Endodermal cell (in vitro differentiated cells): ENCODE measurements at regions not wholly inside any gene's neighbourhood (a gene's known extent, or its start where the extent isn't known, plus 50 kb on each side); places are given as distances from the start of the nearest gene placed in this dataset.
"Not testable (repeated sequence)": the region's sequence is repeated elsewhere in the genome, so short reads cannot be mapped to it uniquely, and the experiment has no call there.

ENCODE experiments used
- DNase-seq: peaks from one replicate; pipeline ENCODE4 v3.0.0-alpha.2; 2017
- H3K27ac ChIP-seq: 2 replicates; pipeline ENCODE4 v1.5.1; 2013; ENCODE audit warnings: mild to moderate bottlenecking, low read depth, low read length, moderate library complexity
- H3K27me3 ChIP-seq: 2 replicates; pipeline ENCODE4 v1.6.1; 2013; ENCODE audit warnings: mild to moderate bottlenecking, low read length, moderate library complexity; ENCODE audit not compliant: insufficient read depth, control insufficient read depth, poor library complexity, severe bottlenecking
- H3K36me3 ChIP-seq: 2 replicates; pipeline ENCODE4 v1.7.0; 2013; ENCODE audit warnings: mild to moderate bottlenecking, low read length, moderate library complexity; ENCODE audit not compliant: control insufficient read depth, insufficient read depth
- H3K4me1 ChIP-seq: one replicate; pipeline ENCODE4 v1.7.0; 2013; ENCODE audit warnings: low read length; ENCODE audit not compliant: control insufficient read depth, insufficient read depth
- H3K4me3 ChIP-seq: 2 replicates; pipeline ENCODE4 v1.5.1; 2013; ENCODE audit warnings: mild to moderate bottlenecking, low read length, moderate library complexity
- H3K9ac ChIP-seq: 2 replicates; pipeline ENCODE4 v1.6.1; 2013; ENCODE audit warnings: mild to moderate bottlenecking, low read length, moderate library complexity; ENCODE audit not compliant: poor library complexity, severe bottlenecking; ENCODE audit errors: extremely low read depth
- H3K9me3 ChIP-seq: 2 replicates; pipeline ENCODE4 v1.6.1; 2013; ENCODE audit warnings: mild to moderate bottlenecking, low read length, moderate library complexity; ENCODE audit not compliant: control insufficient read depth
- H3K27ac Mint-ChIP-seq: 2 replicates; pipeline ENCODE4 v1.8.0; 2020; ENCODE audit warnings: mixed read lengths
- H3K27me3 Mint-ChIP-seq: 2 replicates; pipeline ENCODE4 v1.8.0; 2021; ENCODE audit warnings: mild to moderate bottlenecking, mixed read lengths; ENCODE audit not compliant: insufficient read depth
- H3K36me3 Mint-ChIP-seq: 2 replicates; pipeline ENCODE4 v1.8.0; 2020; ENCODE audit warnings: low read depth, mixed read lengths
- H3K4me1 Mint-ChIP-seq: 2 replicates; pipeline ENCODE4 v1.8.0; 2020; ENCODE audit warnings: mixed read lengths
- H3K4me3 Mint-ChIP-seq: 2 replicates; pipeline ENCODE4 v1.8.0; 2020; ENCODE audit warnings: mild to moderate bottlenecking, moderate library complexity, mixed read lengths
- H3K9me3 Mint-ChIP-seq: 2 replicates; pipeline ENCODE4 v1.8.0; 2020; ENCODE audit warnings: mild to moderate bottlenecking, mixed read lengths
- WGBS, 2 experiments: methylation state at CpG; one replicate each; pipeline versions ENCODE4 v1.1.5 to v1.1.7; 2013; ENCODE audit warnings: missing lambda C conversion rate in 2 of 2, mixed read lengths in 1 of 2; ENCODE audit not compliant: insufficient coverage in 1 of 2, insufficient read length in 1 of 2; 5-methylcytosine and 5-hydroxymethylcytosine counted together
- TF ChIP-seq, protein P1 (sequence below): fragments of 200-600 bp; sonication (generic); conservative IDR thresholded peaks from 2 replicates; pipeline ENCODE4 v1.5.0; 2021; ENCODE audit warnings: antibody characterized with exemption, mild to moderate bottlenecking

DNA sequence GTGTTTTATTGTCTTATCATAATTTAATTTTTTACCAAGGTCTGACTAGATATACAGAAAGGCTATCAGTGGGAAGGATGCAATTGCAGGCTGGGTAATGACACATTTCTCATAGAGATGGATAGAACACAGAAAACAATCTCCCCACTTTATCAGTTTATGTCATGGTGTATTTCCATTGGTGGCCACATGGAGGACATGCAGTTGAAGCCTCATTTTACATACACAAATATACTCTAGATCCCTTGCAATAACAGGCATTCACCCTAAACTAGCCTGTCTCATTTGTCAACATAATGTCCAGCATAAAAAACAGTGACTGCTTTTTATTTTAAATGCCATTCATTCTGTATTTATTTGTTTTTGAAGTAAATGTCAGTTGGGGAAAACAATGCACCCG is 526.3 kb downstream of the GABRG2 start:
- H3K27ac ChIP-seq: no peak overlapping the region
- H3K36me3 ChIP-seq: no peaks in the 10 kb centered on the region
- no peaks in the 10 kb centered on the region for H3K27me3 ChIP-seq
- H3K4me3 ChIP-seq: no peak overlapping the region
- Mint-ChIP-seq H3K9me3 (peaks cover 28% of the 10 kb centered on the region), H3K27me3 (no peaks in the 10 kb centered on the region), H3K4me3 (no peak overlapping the region), H3K36me3 (peaks cover 1% of the 10 kb centered on the region), H3K4me1 (no peaks in the 10 kb centered on the region), H3K27ac (no peak overlapping the region)
- H3K4me1 ChIP-seq: no peaks in the 10 kb centered on the region
- TF ChIP-seq, protein P1, sequence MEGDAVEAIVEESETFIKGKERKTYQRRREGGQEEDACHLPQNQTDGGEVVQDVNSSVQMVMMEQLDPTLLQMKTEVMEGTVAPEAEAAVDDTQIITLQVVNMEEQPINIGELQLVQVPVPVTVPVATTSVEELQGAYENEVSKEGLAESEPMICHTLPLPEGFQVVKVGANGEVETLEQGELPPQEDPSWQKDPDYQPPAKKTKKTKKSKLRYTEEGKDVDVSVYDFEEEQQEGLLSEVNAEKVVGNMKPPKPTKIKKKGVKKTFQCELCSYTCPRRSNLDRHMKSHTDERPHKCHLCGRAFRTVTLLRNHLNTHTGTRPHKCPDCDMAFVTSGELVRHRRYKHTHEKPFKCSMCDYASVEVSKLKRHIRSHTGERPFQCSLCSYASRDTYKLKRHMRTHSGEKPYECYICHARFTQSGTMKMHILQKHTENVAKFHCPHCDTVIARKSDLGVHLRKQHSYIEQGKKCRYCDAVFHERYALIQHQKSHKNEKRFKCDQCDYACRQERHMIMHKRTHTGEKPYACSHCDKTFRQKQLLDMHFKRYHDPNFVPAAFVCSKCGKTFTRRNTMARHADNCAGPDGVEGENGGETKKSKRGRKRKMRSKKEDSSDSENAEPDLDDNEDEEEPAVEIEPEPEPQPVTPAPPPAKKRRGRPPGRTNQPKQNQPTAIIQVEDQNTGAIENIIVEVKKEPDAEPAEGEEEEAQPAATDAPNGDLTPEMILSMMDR: peak; percentile 71
- H3K9me3 ChIP-seq: peaks cover 17% of the 10 kb centered on the region
- WGBS, 2 experiments: 93 to 100% methylated on average over 1 of the region's 1 CpG
- no peak overlapping the region for H3K9ac ChIP-seq
- no peak for DNase-seq

DNA sequence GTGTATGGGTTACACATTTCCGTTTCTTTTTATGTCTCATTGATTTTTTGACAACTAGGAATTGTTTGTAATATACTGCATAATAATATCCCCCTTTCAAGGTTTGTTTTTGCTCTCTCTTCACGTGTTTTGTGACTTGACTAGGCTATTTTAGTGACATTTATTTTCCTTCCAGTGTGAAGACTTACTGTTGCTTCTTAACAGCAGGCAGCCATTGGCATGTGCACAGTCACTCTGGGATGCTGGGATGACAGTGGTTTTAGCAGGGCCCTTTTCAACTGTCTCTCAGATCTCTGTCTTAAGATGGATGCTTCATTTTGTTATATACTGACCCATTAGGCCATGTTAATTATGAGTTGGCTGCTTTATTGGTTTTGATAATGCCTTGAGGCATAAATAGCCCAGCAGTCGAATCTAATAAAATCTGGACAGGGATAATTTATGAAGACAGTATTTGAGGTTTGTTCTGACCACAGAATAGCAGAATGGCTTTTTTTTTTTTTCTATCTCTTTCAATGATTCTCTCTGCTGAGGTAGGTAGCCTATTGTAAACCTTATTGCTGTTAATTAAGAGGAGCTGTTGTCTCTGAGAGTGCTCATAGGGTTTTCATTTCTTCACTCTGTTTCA is 536.0 kb downstream of the GABRG2 start:
- TF ChIP-seq, protein P1: no peak
- Mint-ChIP-seq H3K27me3 (no peaks in the 10 kb centered on the region), H3K27ac (no peak overlapping the region), H3K9me3 (peaks cover 24% of the 10 kb centered on the region), H3K36me3 (peaks cover 2% of the 10 kb centered on the region), H3K4me3 (no peak overlapping the region), H3K4me1 (no peaks in the 10 kb centered on the region)
- Histone ChIP-seq H3K4me1 (no peaks in the 10 kb centered on the region), H3K36me3 (no peaks in the 10 kb centered on the region), H3K27ac (no peak overlapping the region), H3K27me3 (no peaks in the 10 kb centered on the region), H3K9me3 (peaks cover 14% of the 10 kb centered on the region), H3K9ac (no peak overlapping the region), H3K4me3 (no peak overlapping the region)
- DNase-seq: no peak
- WGBS, 2 experiments: 74% methylated on average over 3 of the region's 3 CpGs; no CpG with 5 or more reads in 1 of the 2 experiments

DNA sequence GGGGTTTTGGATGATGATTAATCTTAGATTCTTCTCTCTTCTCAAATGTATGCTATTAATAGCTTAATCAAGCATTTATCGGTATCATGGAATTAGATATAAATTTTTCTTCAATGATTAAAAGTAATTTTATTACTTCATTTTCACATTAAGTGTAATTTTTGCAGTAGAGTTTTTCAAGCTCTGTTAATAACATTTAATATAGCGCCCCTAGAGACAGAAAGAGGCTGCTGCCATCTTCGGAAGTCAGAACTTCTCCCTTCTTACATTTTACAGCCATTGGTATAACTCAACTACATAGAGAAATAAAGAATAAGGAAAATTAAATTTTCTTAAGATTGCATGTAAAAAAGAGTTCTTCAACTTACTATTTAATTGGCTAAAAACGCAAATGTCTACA is 540.3 kb downstream of the GABRG2 start:
- Mint-ChIP-seq H3K4me3 (no peak overlapping the region), H3K36me3 (no peaks in the 10 kb centered on the region), H3K27ac (no peak overlapping the region), H3K4me1 (no peaks in the 10 kb centered on the region), H3K27me3 (no peaks in the 10 kb centered on the region), H3K9me3 (peaks cover 8% of the 10 kb centered on the region)
- H3K9me3 ChIP-seq: no peaks in the 10 kb centered on the region
- peak; percentile 42 for DNase-seq
- TF ChIP-seq, protein P1: peak; percentile 84
- no peaks in the 10 kb centered on the region for H3K4me1 ChIP-seq
- H3K36me3 ChIP-seq: no peaks in the 10 kb centered on the region
- H3K27ac ChIP-seq: no peak overlapping the region
- H3K9ac ChIP-seq: no peak overlapping the region
- WGBS, 2 experiments: 78 to 86% methylated on average over 1 to 3 of the region's 4 CpGs
- H3K27me3 ChIP-seq: no peaks in the 10 kb centered on the region
- no peak overlapping the region for H3K4me3 ChIP-seq

DNA sequence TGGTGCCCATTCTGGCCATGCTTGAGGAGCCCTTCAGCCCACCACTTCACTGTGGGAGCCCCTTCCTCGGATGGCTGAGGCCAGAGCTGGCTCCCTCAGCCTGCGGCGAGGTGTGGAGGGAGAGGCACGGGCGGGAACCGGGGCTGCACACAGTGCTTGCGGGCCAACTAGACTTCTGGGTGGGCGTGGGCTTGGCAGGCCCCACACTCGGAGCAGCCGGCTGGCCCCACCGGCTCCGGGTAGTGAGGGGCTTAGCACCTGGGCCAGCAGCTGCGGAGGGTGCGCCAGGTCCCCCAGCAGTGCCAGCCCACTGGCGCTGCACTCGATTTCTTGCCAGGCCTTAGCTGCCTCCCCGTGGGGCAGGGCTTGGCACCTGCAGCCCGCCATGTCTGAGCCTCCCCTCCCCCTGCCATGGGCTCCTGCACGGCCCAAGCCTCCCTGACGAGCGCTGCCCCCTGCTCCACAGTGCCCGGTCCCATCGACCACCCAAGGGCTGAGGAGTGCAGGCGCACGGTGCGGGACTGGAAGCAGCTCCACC is 554.2 kb downstream of the GABRG2 start:
- 94% methylated on average over 26 of the region's 26 CpGs; no CpG with 5 or more reads in 1 of the 2 experiments for WGBS, 2 experiments
- H3K4me1 ChIP-seq: not testable (repeated sequence)

More for the DNA sequence above, 554.2 kb downstream of the GABRG2 start:
- H3K27me3 ChIP-seq, H3K36me3 Mint-ChIP-seq, H3K4me3 Mint-ChIP-seq, H3K27me3 Mint-ChIP-seq, H3K27ac ChIP-seq, H3K4me3 ChIP-seq, H3K27ac Mint-ChIP-seq, H3K9ac ChIP-seq, H3K4me1 Mint-ChIP-seq, DNase-seq, H3K36me3 ChIP-seq: not testable (repeated sequence)
- peaks cover 41% of the 10 kb centered on the region for H3K9me3 Mint-ChIP-seq
- peaks cover 22% of the 10 kb centered on the region for H3K9me3 ChIP-seq
